Neural progenitor cell (in vitro differentiated cells): ENCODE measurements at regions not wholly inside any gene's neighbourhood (a gene's known extent, or its start where the extent isn't known, plus 50 kb on each side); places are given as distances from the start of the nearest gene placed in this dataset.

Experiments used
- DNase-seq: peaks from one replicate; pipeline ENCODE4 v3.0.0-alpha.2; 2016; ENCODE audit warnings: low spot score
- H2AFZ ChIP-seq: fragments of 200-600 bp; sonication (generic); replicated peaks from 2 replicates; pipeline ENCODE4 v1.6.1; 2016; ENCODE audit warnings: antibody characterized with exemption
- H3F3A ChIP-seq: fragments of 200-600 bp; sonication (generic); 2 replicates; pipeline ENCODE4 v1.6.1; 2016; ENCODE audit warnings: antibody characterized with exemption, low read depth
- H3K27ac ChIP-seq: fragments of 200-600 bp; sonication (generic); 2 replicates; pipeline ENCODE4 v1.5.1; 2016; ENCODE audit warnings: mild to moderate bottlenecking
- H3K27me3 ChIP-seq: fragments of 200-600 bp; sonication (generic); 2 replicates; pipeline ENCODE4 v1.6.1; 2016; ENCODE audit warnings: mild to moderate bottlenecking, moderate library complexity
- H3K36me3 ChIP-seq: fragments of 200-600 bp; sonication (generic); 2 replicates; pipeline ENCODE4 v1.5.1; 2016
- H3K4me1 ChIP-seq: fragments of 200-600 bp; sonication (generic); 2 replicates; pipeline ENCODE4 v1.6.1; 2016; ENCODE audit warnings: mixed run types
- H3K4me2 ChIP-seq: fragments of 200-600 bp; sonication (generic); 2 replicates; pipeline ENCODE4 v1.6.1; 2016
- H3K4me3 ChIP-seq: fragments of 200-600 bp; sonication (generic); 2 replicates; pipeline ENCODE4 v1.5.1; 2016
- H3K79me2 ChIP-seq: fragments of 200-600 bp; sonication (generic); 2 replicates; pipeline ENCODE4 v1.6.1; 2016; ENCODE audit warnings: low read depth
- H3K9ac ChIP-seq: fragments of 200-600 bp; sonication (generic); 2 replicates; pipeline ENCODE4 v1.6.1; 2016
- H3K9me3 ChIP-seq: fragments of 200-600 bp; sonication (generic); 2 replicates; pipeline ENCODE4 v1.5.1; 2016; ENCODE audit warnings: low read depth
- H4K20me1 ChIP-seq: fragments of 200-600 bp; sonication (generic); 2 replicates; pipeline ENCODE4 v1.6.1; 2016; ENCODE audit warnings: low read depth
- H3K27ac Mint-ChIP-seq: 3 replicates; pipeline ENCODE4 v1.8.0; 2021; ENCODE audit warnings: mixed read lengths
- H3K27me3 Mint-ChIP-seq: 2 replicates; pipeline ENCODE4 v1.8.0; 2022; ENCODE audit warnings: low read depth, mild to moderate bottlenecking, inconsistent platforms, moderate library complexity, mixed read lengths; ENCODE audit not compliant: insufficient read depth
- H3K36me3 Mint-ChIP-seq: 3 replicates; pipeline ENCODE4 v1.8.0; 2021; ENCODE audit warnings: mixed read lengths
- H3K4me1 Mint-ChIP-seq: 3 replicates; pipeline ENCODE4 v1.8.0; 2021; ENCODE audit warnings: mixed read lengths
- H3K4me3 Mint-ChIP-seq: 3 replicates; pipeline ENCODE4 v1.8.0; 2021; ENCODE audit warnings: mild to moderate bottlenecking, moderate library complexity, mixed read lengths
- H3K9me3 Mint-ChIP-seq: 3 replicates; pipeline ENCODE4 v1.8.0; 2020; ENCODE audit warnings: mixed read lengths
- EZH2 ChIP-seq: fragments of 200-600 bp; sonication (generic); IDR thresholded peaks from 2 replicates; pipeline ENCODE4 v1.6.1; 2017; ENCODE audit warnings: antibody characterized with exemption, mild to moderate bottlenecking, moderate library complexity
- EZH2phosphoT487 ChIP-seq: fragments of 200-600 bp; sonication (generic); IDR thresholded peaks from 2 replicates; pipeline ENCODE4 v1.6.1; 2017; ENCODE audit warnings: antibody characterized with exemption
- TF ChIP-seq, protein P1 (sequence below): fragments of 200-600 bp; sonication (generic); IDR thresholded peaks from 2 replicates; pipeline ENCODE4 v1.5.1; 2017; ENCODE audit warnings: antibody characterized with exemption, mild to moderate bottlenecking

DNA sequence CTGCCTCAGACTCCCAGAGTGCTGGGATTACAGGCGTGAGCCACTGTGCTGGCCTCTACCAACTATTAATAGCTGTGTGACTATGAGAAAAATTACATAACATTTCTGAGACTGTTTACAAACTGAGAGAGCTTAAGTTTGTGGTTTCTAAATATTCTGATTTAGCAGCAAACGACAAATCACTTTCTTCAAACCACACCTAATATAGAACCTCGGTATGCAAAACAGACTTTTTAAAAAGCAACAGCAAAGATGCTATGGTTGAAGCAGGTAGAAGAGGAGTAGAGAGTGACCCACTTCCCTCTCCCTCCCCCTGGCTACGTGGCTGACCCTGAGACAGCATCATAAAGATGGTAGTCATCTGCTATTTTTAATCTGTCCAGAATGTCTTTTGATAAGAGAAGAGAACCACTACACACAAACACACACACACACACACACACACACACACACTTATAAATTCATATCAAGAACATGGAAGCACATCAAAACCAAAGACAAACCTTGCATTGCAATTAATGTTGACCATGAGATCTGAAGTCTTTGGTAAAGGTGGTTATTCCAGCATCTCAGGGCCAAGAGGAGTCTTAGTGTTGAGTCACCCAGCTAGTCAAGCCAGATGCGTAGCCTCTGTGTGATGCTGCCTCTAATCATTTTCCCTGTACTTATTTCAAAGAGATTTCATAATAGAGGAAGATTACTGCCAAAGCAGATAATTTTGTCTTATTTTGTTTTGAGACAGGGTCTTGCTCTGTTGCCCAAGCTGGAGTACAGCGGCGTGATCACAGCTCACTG lies 58.1 kb upstream of the TMEM215 start:
- Mint-ChIP-seq H3K27ac (no peak overlapping the region), H3K9me3 (peaks cover 7% of the 10 kb centered on the region), H3K36me3 (no peaks in the 10 kb centered on the region), H3K4me3 (no peak overlapping the region), H3K27me3 (no peaks in the 10 kb centered on the region), H3K4me1 (no peaks in the 10 kb centered on the region)
- Histone ChIP-seq H3K27ac (no peak overlapping the region), H3K36me3 (no peaks in the 10 kb centered on the region), H3F3A (no peaks in the 10 kb centered on the region), H3K9ac (no peak overlapping the region), H3K4me1 (no peaks in the 10 kb centered on the region), H2AFZ (no peak overlapping the region), H3K4me2 (no peak overlapping the region), H3K27me3 (no peaks in the 10 kb centered on the region), H3K4me3 (no peak overlapping the region), H3K79me2 (no peaks in the 10 kb centered on the region), H4K20me1 (no peaks in the 10 kb centered on the region), H3K9me3 (no peaks in the 10 kb centered on the region)
- no peak for DNase-seq
- TF ChIP-seq, protein P1, sequence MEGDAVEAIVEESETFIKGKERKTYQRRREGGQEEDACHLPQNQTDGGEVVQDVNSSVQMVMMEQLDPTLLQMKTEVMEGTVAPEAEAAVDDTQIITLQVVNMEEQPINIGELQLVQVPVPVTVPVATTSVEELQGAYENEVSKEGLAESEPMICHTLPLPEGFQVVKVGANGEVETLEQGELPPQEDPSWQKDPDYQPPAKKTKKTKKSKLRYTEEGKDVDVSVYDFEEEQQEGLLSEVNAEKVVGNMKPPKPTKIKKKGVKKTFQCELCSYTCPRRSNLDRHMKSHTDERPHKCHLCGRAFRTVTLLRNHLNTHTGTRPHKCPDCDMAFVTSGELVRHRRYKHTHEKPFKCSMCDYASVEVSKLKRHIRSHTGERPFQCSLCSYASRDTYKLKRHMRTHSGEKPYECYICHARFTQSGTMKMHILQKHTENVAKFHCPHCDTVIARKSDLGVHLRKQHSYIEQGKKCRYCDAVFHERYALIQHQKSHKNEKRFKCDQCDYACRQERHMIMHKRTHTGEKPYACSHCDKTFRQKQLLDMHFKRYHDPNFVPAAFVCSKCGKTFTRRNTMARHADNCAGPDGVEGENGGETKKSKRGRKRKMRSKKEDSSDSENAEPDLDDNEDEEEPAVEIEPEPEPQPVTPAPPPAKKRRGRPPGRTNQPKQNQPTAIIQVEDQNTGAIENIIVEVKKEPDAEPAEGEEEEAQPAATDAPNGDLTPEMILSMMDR = no peak
- TF ChIP-seq EZH2 (no peak), EZH2phosphoT487 (no peak)

DNA sequence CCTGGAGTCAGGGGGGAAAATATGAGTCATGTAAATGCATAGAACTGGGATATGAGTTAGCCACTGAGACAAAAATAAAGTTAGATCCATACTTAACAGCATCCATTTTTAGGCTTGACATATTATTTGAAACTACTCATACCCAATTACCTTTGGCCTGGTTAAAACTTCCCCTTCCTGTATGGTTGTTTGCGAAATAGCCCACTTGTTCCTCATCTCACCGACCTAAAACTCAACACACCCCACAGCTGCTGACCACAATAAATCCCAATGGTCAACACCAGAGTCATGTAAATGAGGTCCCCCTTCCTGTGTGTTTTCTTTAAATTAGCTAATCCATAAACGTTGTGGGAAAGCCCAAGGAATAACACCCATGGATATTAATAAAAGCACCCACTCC lies 55.2 kb upstream of the TMEM215 start:
- Mint-ChIP-seq H3K27me3 (no peaks in the 10 kb centered on the region), H3K27ac (no peak overlapping the region), H3K36me3 (no peaks in the 10 kb centered on the region), H3K4me3 (no peak overlapping the region), H3K4me1 (no peaks in the 10 kb centered on the region), H3K9me3 (peaks cover 7% of the 10 kb centered on the region)
- H4K20me1 ChIP-seq = no peaks in the 10 kb centered on the region
- DNase-seq = no peak
- H3K4me2 ChIP-seq = no peak overlapping the region
- TF ChIP-seq EZH2 (no peak), EZH2phosphoT487 (no peak)
- TF ChIP-seq, protein P1 = no peak
- no peaks in the 10 kb centered on the region for H3F3A ChIP-seq
- no peaks in the 10 kb centered on the region for H3K27me3 ChIP-seq
- H3K79me2 ChIP-seq = no peaks in the 10 kb centered on the region
- H2AFZ ChIP-seq = no peak overlapping the region
- no peak overlapping the region for H3K9ac ChIP-seq
- H3K4me1 ChIP-seq = no peaks in the 10 kb centered on the region
- no peak overlapping the region for H3K27ac ChIP-seq
- no peak overlapping the region for H3K4me3 ChIP-seq
- no peaks in the 10 kb centered on the region for H3K9me3 ChIP-seq
- no peaks in the 10 kb centered on the region for H3K36me3 ChIP-seq
